ENCODE measurements at regions not wholly inside any gene's neighbourhood (a gene's known extent, or its start where the extent isn't known, plus 50 kb on each side); places are given as distances from the start of the nearest gene placed in this dataset.

GRCh38 chr12:73413051-73413450, 1124.6 kb upstream of the ATXN7L3B start:
- no peaks in the 10 kb centered on the region for H3K36me3 Mint-ChIP-seq (ENCODE audit: insufficient read depth)
- no peak overlapping the region for H3K4me3 Mint-ChIP-seq
- DNase-seq (ENCODE audit: low spot score in 2 of 2) (no peak), ATAC-seq (replicated peaks; ENCODE audit: extremely low read depth, poor library complexity, severe bottlenecking) (no peak)
- peaks cover 16% of the 10 kb centered on the region for H3K9me3 Mint-ChIP-seq
- no peaks in the 10 kb centered on the region for H3K4me1 Mint-ChIP-seq
- no peaks in the 10 kb centered on the region for H3K27me3 Mint-ChIP-seq
- no peak overlapping the region for H3K27ac Mint-ChIP-seq (ENCODE audit: low read depth)

GRCh38 chr12:73413974-73414373, 1123.7 kb upstream of the ATXN7L3B start:
- H3K27me3 Mint-ChIP-seq: no peaks in the 10 kb centered on the region
- no peaks in the 10 kb centered on the region for H3K4me1 Mint-ChIP-seq
- no peaks in the 10 kb centered on the region for H3K36me3 Mint-ChIP-seq (ENCODE audit: insufficient read depth)
- H3K4me3 Mint-ChIP-seq: no peak overlapping the region
- ATAC-seq (replicated peaks; ENCODE audit: extremely low read depth, poor library complexity, severe bottlenecking) (no peak), DNase-seq (ENCODE audit: low spot score in 2 of 2) (no peak)
- H3K27ac Mint-ChIP-seq (ENCODE audit: low read depth): no peak overlapping the region
- peaks cover 10% of the 10 kb centered on the region for H3K9me3 Mint-ChIP-seq

GRCh38 chr12:73414926-73415325, 1122.7 kb upstream of the ATXN7L3B start:
- Mint-ChIP-seq H3K9me3 (peaks cover 10% of the 10 kb centered on the region), H3K36me3 (ENCODE audit: insufficient read depth) (no peaks in the 10 kb centered on the region), H3K4me3 (no peak overlapping the region), H3K27ac (ENCODE audit: low read depth) (no peak overlapping the region), H3K27me3 (no peaks in the 10 kb centered on the region), H3K4me1 (no peaks in the 10 kb centered on the region)
- DNase-seq (ENCODE audit: low spot score in 2 of 2) (no peak), ATAC-seq (replicated peaks; ENCODE audit: extremely low read depth, poor library complexity, severe bottlenecking) (no peak)

GRCh38 chr12:73418541-73418940, 1119.1 kb upstream of the ATXN7L3B start:
- Mint-ChIP-seq H3K4me3 (no peak overlapping the region), H3K4me1 (no peaks in the 10 kb centered on the region), H3K27ac (ENCODE audit: low read depth) (no peak overlapping the region), H3K9me3 (peaks cover 10% of the 10 kb centered on the region), H3K27me3 (no peaks in the 10 kb centered on the region), H3K36me3 (ENCODE audit: insufficient read depth) (peaks cover 2% of the 10 kb centered on the region)
- no peak for DNase-seq (ENCODE audit: low spot score in 2 of 2)
- no peak for ATAC-seq (replicated peaks; ENCODE audit: extremely low read depth, poor library complexity, severe bottlenecking)

- no peak for DNase-seq (ENCODE audit: low spot score in 2 of 2)
- no peak for ATAC-seq (replicated peaks; ENCODE audit: extremely low read depth, poor library complexity, severe bottlenecking)
- Mint-ChIP-seq H3K4me1 (no peaks in the 10 kb centered on the region), H3K4me3 (no peak overlapping the region), H3K36me3 (ENCODE audit: insufficient read depth) (peaks cover 2% of the 10 kb centered on the region), H3K27ac (ENCODE audit: low read depth) (no peak overlapping the region), H3K27me3 (no peaks in the 10 kb centered on the region), H3K9me3 (peaks cover 12% of the 10 kb centered on the region)
These were observed 1115.8 kb upstream of the ATXN7L3B start for GRCh38 chr12:73421832-73422231.

GRCh38 chr12:73424484-73424883, 1113.2 kb upstream of the ATXN7L3B start:
- no peak for DNase-seq (ENCODE audit: low spot score in 2 of 2)
- no peak overlapping the region for H3K27ac Mint-ChIP-seq (ENCODE audit: low read depth)
- no peaks in the 10 kb centered on the region for H3K4me1 Mint-ChIP-seq
- no peak overlapping the region for H3K4me3 Mint-ChIP-seq
- H3K27me3 Mint-ChIP-seq: no peaks in the 10 kb centered on the region
- H3K9me3 Mint-ChIP-seq: peaks cover 5% of the 10 kb centered on the region
- H3K36me3 Mint-ChIP-seq (ENCODE audit: insufficient read depth): peaks cover 2% of the 10 kb centered on the region
- no peak for ATAC-seq (replicated peaks; ENCODE audit: extremely low read depth, poor library complexity, severe bottlenecking)

GRCh38 chr12:73445658-73446324, 1091.8 kb upstream of the ATXN7L3B start:
- Mint-ChIP-seq H3K27ac (ENCODE audit: low read depth) (no peak overlapping the region), H3K4me3 (no peak overlapping the region), H3K27me3 (no peaks in the 10 kb centered on the region), H3K36me3 (ENCODE audit: insufficient read depth) (peaks cover 2% of the 10 kb centered on the region), H3K9me3 (peaks cover 8% of the 10 kb centered on the region), H3K4me1 (peaks cover 7% of the 10 kb centered on the region)
- no peak for DNase-seq (ENCODE audit: low spot score in 2 of 2)
- no peak for ATAC-seq (replicated peaks; ENCODE audit: extremely low read depth, poor library complexity, severe bottlenecking)

- peaks cover 10% of the 10 kb centered on the region for H3K9me3 Mint-ChIP-seq
- no peak overlapping the region for H3K27ac Mint-ChIP-seq (ENCODE audit: low read depth)
- DNase-seq (ENCODE audit: low spot score in 2 of 2) (no peak), ATAC-seq (replicated peaks; ENCODE audit: extremely low read depth, poor library complexity, severe bottlenecking) (no peak)
- H3K27me3 Mint-ChIP-seq: no peaks in the 10 kb centered on the region
- no peaks in the 10 kb centered on the region for H3K36me3 Mint-ChIP-seq (ENCODE audit: insufficient read depth)
- H3K4me1 Mint-ChIP-seq: no peaks in the 10 kb centered on the region
- H3K4me3 Mint-ChIP-seq: no peak overlapping the region
These were observed 1084.8 kb upstream of the ATXN7L3B start for GRCh38 chr12:73452672-73453469.

- no peak for ATAC-seq (replicated peaks; ENCODE audit: extremely low read depth, poor library complexity, severe bottlenecking)
- Mint-ChIP-seq H3K4me3 (no peak overlapping the region), H3K9me3 (peaks cover 5% of the 10 kb centered on the region), H3K36me3 (ENCODE audit: insufficient read depth) (peaks cover 1% of the 10 kb centered on the region), H3K27ac (ENCODE audit: low read depth) (no peak overlapping the region), H3K27me3 (no peaks in the 10 kb centered on the region), H3K4me1 (no peaks in the 10 kb centered on the region)
- no peak for DNase-seq (ENCODE audit: low spot score in 2 of 2)
These were observed 1077.4 kb upstream of the ATXN7L3B start for GRCh38 chr12:73460212-73460611.

GRCh38 chr12:73465106-73465505, 1072.5 kb upstream of the ATXN7L3B start:
- Mint-ChIP-seq H3K4me3 (no peak overlapping the region), H3K36me3 (ENCODE audit: insufficient read depth) (peaks cover 5% of the 10 kb centered on the region), H3K4me1 (no peaks in the 10 kb centered on the region), H3K9me3 (peaks cover 6% of the 10 kb centered on the region), H3K27ac (ENCODE audit: low read depth) (no peak overlapping the region), H3K27me3 (no peaks in the 10 kb centered on the region)
- DNase-seq (ENCODE audit: low spot score in 2 of 2) (no peak), ATAC-seq (replicated peaks; ENCODE audit: extremely low read depth, poor library complexity, severe bottlenecking) (no peak)

GRCh38 chr12:73486256-73486655, 1051.4 kb upstream of the ATXN7L3B start:
- Mint-ChIP-seq H3K4me3 (no peak overlapping the region), H3K9me3 (peaks cover 25% of the 10 kb centered on the region), H3K4me1 (no peaks in the 10 kb centered on the region), H3K27me3 (no peaks in the 10 kb centered on the region), H3K27ac (ENCODE audit: low read depth) (no peak overlapping the region), H3K36me3 (ENCODE audit: insufficient read depth) (no peaks in the 10 kb centered on the region)
- ATAC-seq (replicated peaks; ENCODE audit: extremely low read depth, poor library complexity, severe bottlenecking): no peak
- DNase-seq (ENCODE audit: low spot score in 2 of 2): no peak

- ATAC-seq (replicated peaks; ENCODE audit: extremely low read depth, poor library complexity, severe bottlenecking) (no peak), DNase-seq (ENCODE audit: low spot score in 2 of 2) (no peak)
- no peaks in the 10 kb centered on the region for H3K4me1 Mint-ChIP-seq
- H3K36me3 Mint-ChIP-seq (ENCODE audit: insufficient read depth): no peaks in the 10 kb centered on the region
- no peak overlapping the region for H3K4me3 Mint-ChIP-seq
- no peaks in the 10 kb centered on the region for H3K27me3 Mint-ChIP-seq
- peaks cover 25% of the 10 kb centered on the region for H3K9me3 Mint-ChIP-seq
- H3K27ac Mint-ChIP-seq (ENCODE audit: low read depth): no peak overlapping the region
These were observed 1031.0 kb upstream of the ATXN7L3B start for GRCh38 chr12:73506611-73507010.

GRCh38 chr12:73514672-73515071, 1023.0 kb upstream of the ATXN7L3B start:
- H3K9me3 Mint-ChIP-seq: peaks cover 15% of the 10 kb centered on the region
- H3K4me3 Mint-ChIP-seq: no peak overlapping the region
- DNase-seq (ENCODE audit: low spot score in 2 of 2): no peak
- H3K4me1 Mint-ChIP-seq: no peaks in the 10 kb centered on the region
- H3K36me3 Mint-ChIP-seq (ENCODE audit: insufficient read depth): peaks cover 2% of the 10 kb centered on the region
- H3K27me3 Mint-ChIP-seq: no peaks in the 10 kb centered on the region
- no peak for ATAC-seq (replicated peaks; ENCODE audit: extremely low read depth, poor library complexity, severe bottlenecking)
- H3K27ac Mint-ChIP-seq (ENCODE audit: low read depth): no peak overlapping the region

Measured in central memory CD8-positive, alpha-beta T cell (primary cell).